Type B pancreatic cell (in vitro differentiated cells): ENCODE measurements at regions not wholly inside any gene's neighbourhood (a gene's known extent, or its start where the extent isn't known, plus 50 kb on each side); places are given as distances from the start of the nearest gene placed in this dataset.

ENCODE experiments used
- DNase-seq: peaks from one replicate; pipeline ENCODE4 v3.0.0; 2021; ENCODE audit warnings: mixed read lengths; ENCODE audit not compliant: unreplicated experiment; ENCODE audit errors: extremely low spot score
- H3K27ac Mint-ChIP-seq: 2 replicates; pipeline ENCODE4 v1.8.0; 2021; ENCODE audit warnings: mild to moderate bottlenecking, mixed read lengths
- H3K27me3 Mint-ChIP-seq: 2 replicates; pipeline ENCODE4 v1.8.0; 2021; ENCODE audit warnings: mixed read lengths
- H3K36me3 Mint-ChIP-seq: 2 replicates; pipeline ENCODE4 v1.8.0; 2021; ENCODE audit warnings: mixed read lengths
- H3K4me1 Mint-ChIP-seq: one replicate; pipeline ENCODE4 v1.8.0; 2021; ENCODE audit warnings: mixed read lengths; ENCODE audit not compliant: unreplicated experiment
- H3K4me3 Mint-ChIP-seq: 2 replicates; pipeline ENCODE4 v1.8.0; 2021; ENCODE audit warnings: mild to moderate bottlenecking, mixed read lengths
- H3K9me3 Mint-ChIP-seq: 2 replicates; pipeline ENCODE4 v1.8.0; 2021; ENCODE audit warnings: mixed read lengths
- CTCF ChIP-seq: fragments of 200-600 bp; sonication (generic); conservative IDR thresholded peaks from 2 replicates; pipeline ENCODE4 v1.5.0; 2021; ENCODE audit warnings: antibody characterized with exemption, mild to moderate bottlenecking

GRCh38 chr19:23522431-23522830, 127.2 kb upstream of the ZNF91 start:
- no peak for DNase-seq
- H3K27me3 Mint-ChIP-seq: no peaks in the 10 kb centered on the region
- TF ChIP-seq CTCF: no peak
- H3K4me3 Mint-ChIP-seq: no peak overlapping the region
- no peaks in the 10 kb centered on the region for H3K36me3 Mint-ChIP-seq
- peaks cover 33% of the 10 kb centered on the region for H3K9me3 Mint-ChIP-seq
- no peaks in the 10 kb centered on the region for H3K4me1 Mint-ChIP-seq
- H3K27ac Mint-ChIP-seq: no peak overlapping the region

GRCh38 chr19:23521471-23521870, 126.2 kb upstream of the ZNF91 start:
- Mint-ChIP-seq H3K4me1 (no peaks in the 10 kb centered on the region), H3K36me3 (no peaks in the 10 kb centered on the region), H3K4me3 (no peak overlapping the region), H3K27me3 (no peaks in the 10 kb centered on the region), H3K9me3 (peaks cover 33% of the 10 kb centered on the region), H3K27ac (no peak overlapping the region)
- no peak for DNase-seq
- no peak for TF ChIP-seq CTCF

GRCh38 chr19:23520441-23520840, 125.2 kb upstream of the ZNF91 start:
- no peak for DNase-seq
- no peak overlapping the region for H3K4me3 Mint-ChIP-seq
- no peaks in the 10 kb centered on the region for H3K36me3 Mint-ChIP-seq
- no peak overlapping the region for H3K27ac Mint-ChIP-seq
- no peaks in the 10 kb centered on the region for H3K27me3 Mint-ChIP-seq
- no peak for TF ChIP-seq CTCF
- peaks cover 26% of the 10 kb centered on the region for H3K9me3 Mint-ChIP-seq
- H3K4me1 Mint-ChIP-seq: no peaks in the 10 kb centered on the region

GRCh38 chr19:23519031-23519430, 123.8 kb upstream of the ZNF91 start:
- no peak overlapping the region for H3K27ac Mint-ChIP-seq
- H3K4me3 Mint-ChIP-seq: no peak overlapping the region
- H3K36me3 Mint-ChIP-seq: no peaks in the 10 kb centered on the region
- no peaks in the 10 kb centered on the region for H3K27me3 Mint-ChIP-seq
- no peak for DNase-seq
- no peaks in the 10 kb centered on the region for H3K4me1 Mint-ChIP-seq
- peaks cover 26% of the 10 kb centered on the region for H3K9me3 Mint-ChIP-seq
- no peak for TF ChIP-seq CTCF

GRCh38 chr19:23516266-23516665, 121.0 kb upstream of the ZNF91 start:
- no peak overlapping the region for H3K27ac Mint-ChIP-seq
- no peak for TF ChIP-seq CTCF
- no peaks in the 10 kb centered on the region for H3K36me3 Mint-ChIP-seq
- H3K4me3 Mint-ChIP-seq: no peak overlapping the region
- H3K4me1 Mint-ChIP-seq: no peaks in the 10 kb centered on the region
- H3K9me3 Mint-ChIP-seq: peaks cover 21% of the 10 kb centered on the region
- H3K27me3 Mint-ChIP-seq: no peaks in the 10 kb centered on the region
- no peak for DNase-seq

- no peaks in the 10 kb centered on the region for H3K4me1 Mint-ChIP-seq
- H3K9me3 Mint-ChIP-seq: peaks cover 17% of the 10 kb centered on the region
- no peak overlapping the region for H3K27ac Mint-ChIP-seq
Measured at GRCh38 chr19:23515551-23515950, 120.3 kb upstream of the ZNF91 start.

More at GRCh38 chr19:23515551-23515950, 120.3 kb upstream of the ZNF91 start:
- Mint-ChIP-seq H3K27me3 (no peaks in the 10 kb centered on the region), H3K36me3 (no peaks in the 10 kb centered on the region), H3K4me3 (no peak overlapping the region)
- DNase-seq: no peak
- TF ChIP-seq CTCF: no peak
